Thyroid gland (tissue), 4 donors: ENCODE measurements at regions not wholly inside any gene's neighbourhood (a gene's known extent, or its start where the extent isn't known, plus 50 kb on each side); places are given as distances from the start of the nearest gene placed in this dataset.

Source experiments
- DNase-seq, 2 donors: peaks; one replicate each; pipeline ENCODE4 v3.0.0-alpha.2; 2019
- H3K27ac ChIP-seq, 3 donors: fragments of 200-600 bp; sonication (generic); 1 replicate in 2 of 3; 2 replicates in 1 of 3; pipeline ENCODE4 v1.5.1; 2016 to 2019; ENCODE audit warnings: mild to moderate bottlenecking in 1 of 3, moderate library complexity in 1 of 3
- H3K27me3 ChIP-seq: fragments of 200-600 bp; sonication (generic); one replicate; pipeline ENCODE4 v1.5.1; 2019
- H3K36me3 ChIP-seq, 2 donors: fragments of 200-600 bp; sonication (generic); one replicate each; pipeline ENCODE4 v1.5.1; 2016 to 2019
- H3K4me1 ChIP-seq, 2 donors: fragments of 200-600 bp; sonication (generic); one replicate each; pipeline ENCODE4 v1.5.1; 2017 to 2019
- H3K4me3 ChIP-seq, 3 donors: fragments of 200-600 bp; sonication (generic); replicated peaks in 1 of 3; 1 replicate in 2 of 3; 2 replicates in 1 of 3; pipeline ENCODE4 v1.5.1; 2016; ENCODE audit warnings: mild to moderate bottlenecking in 1 of 3
- H3K9me3 ChIP-seq: fragments of 200-600 bp; sonication (generic); one replicate; pipeline ENCODE4 v1.5.1; 2017
- POLR2A ChIP-seq, 2 donors: fragments of 450-650 bp; IDR thresholded peaks; one replicate each; pipeline ENCODE4 v1.6.1; 2017; ENCODE audit warnings: antibody characterized with exemption in 2 of 2, mild to moderate bottlenecking in 2 of 2, moderate library complexity in 1 of 2
- WGBS, 2 donors: methylation state at CpG; one replicate each; pipeline ENCODE4 v1.1.5; 2017; 5-methylcytosine and 5-hydroxymethylcytosine counted together
- intact Hi-C: fragments of 100-400 bp; cut with DNase I; formaldehyde crosslinking; loops from one replicate; pipeline ENCODE4 v1.15.1; 2023
- TF ChIP-seq, protein P1 (sequence below), 6 experiments: fragments of 200-600 bp in 3 of 6; fragments of 450-650 bp in 3 of 6; sonication (generic) in 3 of 6; IDR thresholded peaks; one replicate each; pipeline ENCODE4 v1.5.1; 2016 to 2019; ENCODE audit warnings: antibody characterized with exemption in 6 of 6, mild to moderate bottlenecking in 2 of 6, inconsistent platforms in 1 of 6, moderate library complexity in 1 of 6

DNA sequence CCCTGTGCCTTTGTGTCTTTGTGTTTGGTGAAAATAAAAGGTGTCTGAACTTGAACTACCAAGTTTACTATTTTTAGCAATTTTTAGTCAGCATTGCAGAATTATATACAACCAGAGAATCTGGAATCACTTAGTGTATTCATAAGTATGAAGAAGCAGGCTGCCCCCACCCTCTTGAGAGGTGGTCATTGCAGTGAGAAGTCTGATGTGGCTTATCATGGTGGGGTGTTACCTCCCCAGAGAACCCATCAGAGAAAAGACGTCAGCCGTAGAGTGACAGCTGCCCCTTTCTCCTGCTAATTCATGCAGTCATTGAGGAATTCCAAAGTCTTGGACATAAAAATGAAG, 66.0 kb downstream of the BOLA3 start:
- Histone ChIP-seq H3K4me3 (no peak overlapping the region), H3K27me3 (no peaks in the 10 kb centered on the region), H3K9me3 (no peaks in the 10 kb centered on the region), H3K27ac (no peak overlapping the region), H3K4me1 (peaks cover 0 to 5% of the 10 kb centered on the region in 2 donors), H3K36me3 (peaks cover 0 to 6% of the 10 kb centered on the region in 2 donors)
- TF ChIP-seq, protein P1, sequence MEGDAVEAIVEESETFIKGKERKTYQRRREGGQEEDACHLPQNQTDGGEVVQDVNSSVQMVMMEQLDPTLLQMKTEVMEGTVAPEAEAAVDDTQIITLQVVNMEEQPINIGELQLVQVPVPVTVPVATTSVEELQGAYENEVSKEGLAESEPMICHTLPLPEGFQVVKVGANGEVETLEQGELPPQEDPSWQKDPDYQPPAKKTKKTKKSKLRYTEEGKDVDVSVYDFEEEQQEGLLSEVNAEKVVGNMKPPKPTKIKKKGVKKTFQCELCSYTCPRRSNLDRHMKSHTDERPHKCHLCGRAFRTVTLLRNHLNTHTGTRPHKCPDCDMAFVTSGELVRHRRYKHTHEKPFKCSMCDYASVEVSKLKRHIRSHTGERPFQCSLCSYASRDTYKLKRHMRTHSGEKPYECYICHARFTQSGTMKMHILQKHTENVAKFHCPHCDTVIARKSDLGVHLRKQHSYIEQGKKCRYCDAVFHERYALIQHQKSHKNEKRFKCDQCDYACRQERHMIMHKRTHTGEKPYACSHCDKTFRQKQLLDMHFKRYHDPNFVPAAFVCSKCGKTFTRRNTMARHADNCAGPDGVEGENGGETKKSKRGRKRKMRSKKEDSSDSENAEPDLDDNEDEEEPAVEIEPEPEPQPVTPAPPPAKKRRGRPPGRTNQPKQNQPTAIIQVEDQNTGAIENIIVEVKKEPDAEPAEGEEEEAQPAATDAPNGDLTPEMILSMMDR (IDR thresholded peaks at IDR 0.05), result no peak
- no peak for TF ChIP-seq POLR2A (IDR thresholded peaks at IDR 0.05)
- WGBS, 2 donors, result 91 to 96% methylated on average over 2 of the region's 2 CpGs
- intact Hi-C loops, result no loop called here
- DNase-seq, result no peak

DNA sequence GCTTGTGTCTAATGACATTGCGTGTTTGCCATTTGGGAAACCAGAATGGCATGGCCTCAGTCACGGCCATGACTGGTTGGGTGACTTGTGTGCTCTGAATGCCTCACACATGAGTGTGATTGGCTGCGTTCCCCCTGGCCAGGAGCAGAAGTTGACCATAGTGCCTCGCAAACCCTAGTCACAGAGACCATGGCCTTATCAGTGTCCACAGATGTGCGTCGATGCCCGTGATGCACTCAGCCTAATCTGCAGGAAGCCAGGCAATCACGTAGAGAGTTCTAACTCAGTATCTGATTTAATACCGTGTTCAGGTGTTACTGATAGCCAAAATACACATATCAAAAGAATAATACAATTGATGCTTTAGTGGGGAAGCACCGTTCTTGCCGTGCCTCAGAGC, 64.0 kb downstream of the BOLA3 start:
- WGBS, 2 donors, result 95 to 97% methylated on average over 11 of the region's 11 CpGs
- no peak overlapping the region for H3K4me3 ChIP-seq
- DNase-seq, result no peak
- TF ChIP-seq POLR2A (IDR thresholded peaks at IDR 0.05), result no peak
- TF ChIP-seq, protein P1 (IDR thresholded peaks at IDR 0.05), result no peak
- no peaks in the 10 kb centered on the region for H3K27me3 ChIP-seq
- H3K36me3 ChIP-seq, result peaks cover 0 to 11% of the 10 kb centered on the region in 2 donors
- no peaks in the 10 kb centered on the region for H3K9me3 ChIP-seq
- no peak overlapping the region for H3K27ac ChIP-seq
- no peaks in the 10 kb centered on the region for H3K4me1 ChIP-seq
- intact Hi-C loops, result no loop called here
